Heart left ventricle (tissue), 13 donors: ENCODE measurements at regions not wholly inside any gene's neighbourhood (a gene's known extent, or its start where the extent isn't known, plus 50 kb on each side); places are given as distances from the start of the nearest gene placed in this dataset.

Experiments used
- CTCF ChIP-seq, 12 donors: fragments of 200-600 bp; sonication (generic) in 4 of 12; IDR thresholded peaks; one replicate each; pipeline versions ENCODE4 v1.5.0 to v1.8.0; 2018 to 2022; ENCODE audit warnings: antibody characterized with exemption in 12 of 12, mild to moderate bottlenecking in 5 of 12
- POLR2A ChIP-seq, 2 donors: fragments of 450-650 bp; IDR thresholded peaks; one replicate each; pipeline ENCODE4 v1.6.1; 2017; ENCODE audit warnings: antibody characterized with exemption in 2 of 2, mild to moderate bottlenecking in 2 of 2, moderate library complexity in 2 of 2
- donor health status: ischemic (EF 13 %, LVEDD 7.1; RV severe dilation, severe dysfunction).
- donor health status: DM: no; HTN: yes; CAD: no.
- donor health status: DM: no; HTN: no; CAD: no.
- donor health status: ischemic (EF 25% LVEDD 6.9; RV normal size, moderate dysfunction).
- donor health status: ischemic (EF 25% LVEDD 5.7; RV mildly dilated, moderate dysfunction).
- donor health status: ischemic (EF 35%, LVEDD 5.7; RV mildly dilated, moderate dysfunction).
- donor health status: nonischemic (EF 11% LVEDD 7.7; RV severe dilation, severe dysfunction).
- donor health status: DM: yes; HTN: yes; CAD: no.
- donor health status: PGD.
- donor health status: ischemic (EF 29% LVEDD 5.4; RV normal size, mild dysfunction).
- donor health status: nonischemic (EF 23%, LVEDD 6.1; RV moderate dilation, normal function).

DNA sequence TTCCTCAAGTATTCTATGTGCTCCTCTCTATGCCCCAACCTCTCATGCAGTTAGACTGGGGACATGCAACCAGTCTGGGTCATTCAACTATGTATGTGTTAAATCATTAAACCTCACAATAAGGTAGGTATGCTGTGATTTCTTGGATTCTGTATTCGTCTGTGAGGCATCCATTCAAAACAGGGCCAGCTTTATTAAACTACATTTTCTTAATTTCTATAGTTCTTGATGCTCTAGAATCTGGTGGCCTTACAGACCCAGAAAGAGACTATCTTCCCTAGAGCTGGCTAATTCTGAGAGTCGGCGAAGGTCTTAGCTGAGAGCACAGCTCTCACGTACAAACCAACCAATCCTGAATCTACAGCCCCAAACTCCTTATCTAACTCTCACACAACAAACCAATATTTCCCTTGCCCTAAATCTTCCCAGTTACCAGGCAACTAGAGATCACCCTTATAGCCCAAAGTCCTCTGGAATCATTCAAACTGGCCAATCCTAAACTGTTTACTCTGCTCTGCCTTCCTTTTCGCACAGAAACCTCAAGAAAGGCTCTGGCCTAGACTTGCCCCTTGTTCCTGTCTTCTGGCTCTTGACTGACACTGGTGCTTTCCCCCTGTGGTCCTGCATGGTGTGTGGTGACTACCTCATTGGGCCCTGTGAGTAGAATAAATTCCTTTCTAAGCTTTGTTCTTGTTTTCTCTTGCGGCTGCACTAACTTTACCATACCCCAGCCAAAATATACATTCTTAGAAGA, 203.5 kb upstream of the TET2 start:
- TF ChIP-seq POLR2A (IDR thresholded peaks at IDR 0.05) (no peak), CTCF (IDR thresholded peaks at IDR 0.05) (no peak)
